ENCODE measurements at regions not wholly inside any gene's neighbourhood (a gene's known extent, or its start where the extent isn't known, plus 50 kb on each side); places are given as distances from the start of the nearest gene placed in this dataset.

GRCh38 chr6:40131675-40132074, 197.4 kb upstream of the MOCS1 start:
- no peak overlapping the region for H3K4me3 ChIP-seq (ENCODE audit: low read length)
- no peak for TF ChIP-seq CTCF (conservative IDR thresholded peaks at IDR 0.05; ENCODE audit: low read depth, low read length)
- no peak for DNase-seq (ENCODE audit: low read depth)

GRCh38 chr6:40128127-40128526, 193.9 kb upstream of the MOCS1 start:
- no peak overlapping the region for H3K4me3 ChIP-seq (ENCODE audit: low read length)
- DNase-seq (ENCODE audit: low read depth), result no peak
- no peak for TF ChIP-seq CTCF (conservative IDR thresholded peaks at IDR 0.05; ENCODE audit: low read depth, low read length)

GRCh38 chr6:40125680-40126394, 191.6 kb upstream of the MOCS1 start:
- H3K4me3 ChIP-seq (ENCODE audit: low read length), result no peak overlapping the region
- no peak for TF ChIP-seq CTCF (conservative IDR thresholded peaks at IDR 0.05; ENCODE audit: low read depth, low read length)
- no peak for DNase-seq (ENCODE audit: low read depth)

GRCh38 chr6:40124924-40125323, 190.7 kb upstream of the MOCS1 start:
- TF ChIP-seq CTCF (conservative IDR thresholded peaks at IDR 0.05; ENCODE audit: low read depth, low read length), result no peak
- H3K4me3 ChIP-seq (ENCODE audit: low read length), result no peak overlapping the region
- no peak for DNase-seq (ENCODE audit: low read depth)

GRCh38 chr6:40116832-40117231, 182.6 kb upstream of the MOCS1 start:
- no peak for TF ChIP-seq CTCF (conservative IDR thresholded peaks at IDR 0.05; ENCODE audit: low read depth, low read length)
- no peak for DNase-seq (ENCODE audit: low read depth)
- H3K4me3 ChIP-seq (ENCODE audit: low read length), result no peak overlapping the region

GRCh38 chr6:40112350-40112749, 178.1 kb upstream of the MOCS1 start:
- no peak for DNase-seq (ENCODE audit: low read depth)
- H3K4me3 ChIP-seq (ENCODE audit: low read length), result no peak overlapping the region
- TF ChIP-seq CTCF (conservative IDR thresholded peaks at IDR 0.05; ENCODE audit: low read depth, low read length), result no peak

GRCh38 chr6:40108736-40109135, 174.5 kb upstream of the MOCS1 start:
- H3K4me3 ChIP-seq (ENCODE audit: low read length), result no peak overlapping the region
- no peak for TF ChIP-seq CTCF (conservative IDR thresholded peaks at IDR 0.05; ENCODE audit: low read depth, low read length)
- no peak for DNase-seq (ENCODE audit: low read depth)
